CD4-positive, alpha-beta T cell treated with Interleukin-21 for 1 hour (primary cell): ENCODE measurements at regions not wholly inside any gene's neighbourhood (a gene's known extent, or its start where the extent isn't known, plus 50 kb on each side); places are given as distances from the start of the nearest gene placed in this dataset.

Experiments
- DNase-seq: peaks from one replicate; pipeline ENCODE4 v3.0.0-alpha.2; 2020

- no peak for DNase-seq
Observed at GRCh38 chr10:5311617-5312016, 53.1 kb upstream of the UCN3 start.

GRCh38 chr10:5314840-5315239 lies 49.9 kb upstream of the UCN3 start:
- no peak for DNase-seq
